SH-SY5Y (cell line): ENCODE measurements at regions not wholly inside any gene's neighbourhood (a gene's known extent, or its start where the extent isn't known, plus 50 kb on each side); places are given as distances from the start of the nearest gene placed in this dataset.

Experiments
- GATA2 ChIP-seq: IDR thresholded peaks from 2 replicates; pipeline ENCODE4 v1.6.1; 2011; ENCODE audit warnings: mild to moderate bottlenecking, low read depth, low read length
- GATA3 ChIP-seq: IDR thresholded peaks from 2 replicates; pipeline ENCODE4 v1.6.1; 2011; ENCODE audit warnings: low read depth, mild to moderate bottlenecking, low read length, moderate library complexity

DNA sequence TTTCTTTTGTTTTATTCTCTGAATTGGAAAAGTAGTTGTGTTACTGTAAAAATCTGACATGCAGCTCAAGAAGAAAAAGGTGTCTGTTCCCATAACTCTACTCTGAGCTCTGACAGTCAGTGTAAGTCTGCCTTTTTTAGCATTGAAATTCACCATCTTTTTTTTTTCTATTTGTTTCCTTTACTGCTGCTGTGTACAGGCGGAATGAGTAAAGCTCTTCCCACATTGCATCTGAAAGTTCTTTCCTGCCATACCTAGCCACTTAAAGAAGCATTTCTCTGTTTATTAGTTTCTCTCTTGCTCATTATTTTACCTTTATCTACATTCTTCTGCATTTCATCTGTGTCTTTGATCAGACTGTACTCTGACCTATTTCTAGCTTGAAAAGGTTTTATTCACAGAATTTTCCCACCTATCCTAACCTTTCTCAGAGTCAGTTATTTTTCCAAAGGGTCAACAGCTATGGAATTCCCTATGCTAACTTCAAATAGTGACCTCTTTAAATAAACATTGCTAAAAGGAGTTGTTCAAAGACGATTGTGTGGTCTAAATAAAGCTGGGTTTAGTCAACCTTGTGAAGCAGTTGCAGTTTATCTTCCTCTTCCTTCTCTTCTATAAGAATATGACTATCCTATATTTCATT lies 1303.1 kb upstream of the ZEB2 start:
- TF ChIP-seq GATA2 (no peak), GATA3 (no peak)

DNA sequence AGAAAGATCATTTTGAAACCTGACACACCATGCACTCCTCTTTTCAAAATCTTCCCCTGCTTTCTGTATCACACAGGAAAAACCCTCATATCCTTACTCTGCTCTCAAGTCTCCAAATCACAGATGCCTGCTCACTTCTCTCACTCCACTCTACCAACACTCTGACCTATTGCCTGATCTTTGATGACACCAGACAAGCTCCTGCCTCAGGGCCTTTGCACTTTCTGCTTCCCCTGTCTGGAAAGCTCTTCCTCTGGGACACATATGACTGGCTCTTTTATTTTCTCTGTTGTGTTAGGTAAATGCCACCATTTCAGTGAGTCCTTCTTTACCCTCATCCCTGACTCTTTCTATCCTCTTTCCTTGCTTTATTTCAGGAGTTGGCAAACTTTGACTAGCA lies 1300.7 kb upstream of the ZEB2 start:
- TF ChIP-seq GATA2, result no peak
- TF ChIP-seq GATA3, result no peak

DNA sequence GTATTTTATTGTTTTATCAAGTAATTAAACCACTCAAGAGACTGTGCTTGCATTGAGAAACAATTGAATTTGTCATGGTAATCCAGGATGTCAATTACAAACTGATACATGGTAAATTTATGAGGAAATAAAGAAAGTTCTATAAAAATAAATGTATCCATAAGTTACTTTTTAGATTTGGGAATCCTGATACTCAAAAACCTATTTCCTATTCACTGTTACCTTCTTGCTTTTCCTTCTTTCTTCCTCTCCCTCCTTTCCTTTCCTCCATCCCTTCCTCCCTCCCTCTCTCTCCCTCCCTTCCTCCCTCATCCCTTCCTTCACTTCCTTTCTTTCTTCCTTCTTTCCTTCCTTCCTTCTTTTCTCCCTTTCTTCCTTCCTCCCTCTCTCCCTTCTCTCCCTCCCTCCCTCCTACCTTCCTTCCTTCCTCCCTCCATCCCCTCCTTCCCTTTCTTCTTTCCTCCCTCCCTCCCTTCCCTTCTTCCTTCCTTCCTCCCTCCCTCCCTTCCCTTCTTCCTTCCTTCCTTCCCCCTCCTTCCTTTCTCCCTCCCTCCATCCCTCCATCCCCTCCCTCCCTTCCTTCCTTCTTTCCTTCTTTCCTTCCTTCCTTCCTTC lies 1299.1 kb upstream of the ZEB2 start:
- TF ChIP-seq GATA3, result no peak
- TF ChIP-seq GATA2, result no peak

DNA sequence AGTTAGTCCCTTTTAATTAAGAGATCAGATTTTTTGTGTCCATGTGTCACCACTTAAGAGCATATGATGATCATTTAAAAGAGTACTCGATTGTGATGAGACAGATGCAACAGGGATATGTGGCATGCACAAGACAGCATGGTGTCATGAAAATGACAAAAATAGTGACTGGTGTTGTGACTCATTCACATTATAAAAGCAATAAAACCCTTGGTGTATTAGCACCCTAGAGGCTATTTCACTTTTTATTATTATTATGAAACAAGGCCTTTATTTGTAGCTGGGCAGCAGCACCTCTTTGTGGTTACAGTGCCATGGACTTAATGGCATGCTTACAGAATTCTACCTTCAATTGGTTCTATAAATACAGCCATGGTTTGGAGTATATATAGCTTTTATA lies 1296.0 kb upstream of the ZEB2 start:
- TF ChIP-seq GATA2 (no peak), GATA3 (no peak)

DNA sequence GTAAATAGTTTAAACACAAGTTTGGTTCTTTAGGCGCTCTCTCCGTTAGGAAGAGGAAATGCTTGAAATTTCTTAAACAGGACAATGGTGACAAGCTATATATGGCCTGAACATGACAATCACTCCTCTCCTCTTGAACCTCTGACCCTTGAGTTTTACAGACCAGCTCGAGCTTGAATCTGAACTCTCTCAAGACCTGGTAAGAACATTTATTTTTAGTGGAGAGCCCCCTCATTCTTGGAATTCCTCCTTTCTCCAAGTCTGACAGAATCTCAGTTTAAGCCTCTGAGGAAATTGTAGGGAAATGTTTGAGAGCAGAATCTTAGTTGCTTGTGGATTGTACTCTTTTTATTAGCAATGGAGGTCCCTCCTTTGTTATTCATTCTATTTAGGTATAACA lies 1293.6 kb upstream of the ZEB2 start:
- TF ChIP-seq GATA2 (no peak), GATA3 (no peak)

DNA sequence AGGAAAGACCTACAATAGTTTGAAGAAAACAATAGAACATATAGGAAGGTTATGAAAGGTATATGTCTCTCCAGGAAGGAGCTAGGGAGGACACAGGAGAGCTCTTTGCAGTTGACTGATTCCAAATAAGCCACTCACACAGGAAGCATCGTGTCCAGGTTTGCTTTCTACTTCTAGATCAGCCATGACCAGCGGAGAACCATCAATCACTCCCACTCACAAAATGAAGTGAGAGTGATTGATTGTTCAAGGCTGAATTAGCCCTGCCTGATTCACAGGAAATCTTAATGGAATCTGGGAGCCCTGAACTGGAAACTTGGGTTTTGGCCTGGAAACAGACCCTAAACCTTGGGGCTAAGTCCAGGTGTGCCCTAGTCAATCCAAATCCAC lies 1292.2 kb upstream of the ZEB2 start:
- TF ChIP-seq GATA3, result no peak
- no peak for TF ChIP-seq GATA2

DNA sequence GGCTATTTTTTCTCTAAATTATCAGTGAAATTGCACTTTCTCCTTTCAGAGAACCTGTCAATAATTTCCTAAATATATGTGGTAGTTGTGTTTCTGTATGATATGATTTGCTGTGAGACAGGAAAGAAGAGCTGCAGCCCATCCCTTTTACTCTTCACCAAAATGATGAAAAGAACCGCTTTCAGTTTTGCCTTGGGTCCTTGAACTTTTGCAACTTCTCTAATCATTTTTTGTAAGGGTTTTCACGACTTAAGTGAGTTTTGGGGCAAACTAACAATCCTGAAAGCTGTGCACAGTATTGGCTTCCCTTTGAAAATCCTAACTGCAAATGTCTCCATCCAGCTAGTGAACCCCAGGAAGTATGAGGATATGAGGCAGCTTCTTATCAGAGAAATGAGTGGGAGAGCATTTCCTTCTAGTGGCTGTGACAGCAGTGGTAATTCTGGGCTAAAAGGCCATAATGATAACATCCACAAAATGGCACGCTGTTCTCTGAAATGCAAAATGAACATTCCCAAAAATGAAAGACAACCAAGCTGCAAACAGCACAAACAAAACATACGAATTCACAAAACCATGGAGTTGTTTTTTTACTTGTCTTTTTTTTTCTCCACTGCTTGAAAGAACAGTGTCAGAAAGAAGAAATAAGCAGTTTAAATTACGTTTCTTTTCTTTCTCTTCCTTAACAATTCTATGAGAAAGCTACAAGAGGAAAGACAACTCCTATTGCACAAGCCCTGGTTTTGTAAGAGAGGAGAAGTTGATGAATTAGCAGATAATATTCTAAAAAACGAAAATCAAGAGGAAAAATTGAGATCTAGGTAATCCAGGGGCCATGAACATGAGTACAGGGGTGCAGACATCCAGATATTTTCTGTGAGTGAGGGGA lies 1291.6 kb upstream of the ZEB2 start:
- TF ChIP-seq GATA2, result no peak
- TF ChIP-seq GATA3, result no peak

DNA sequence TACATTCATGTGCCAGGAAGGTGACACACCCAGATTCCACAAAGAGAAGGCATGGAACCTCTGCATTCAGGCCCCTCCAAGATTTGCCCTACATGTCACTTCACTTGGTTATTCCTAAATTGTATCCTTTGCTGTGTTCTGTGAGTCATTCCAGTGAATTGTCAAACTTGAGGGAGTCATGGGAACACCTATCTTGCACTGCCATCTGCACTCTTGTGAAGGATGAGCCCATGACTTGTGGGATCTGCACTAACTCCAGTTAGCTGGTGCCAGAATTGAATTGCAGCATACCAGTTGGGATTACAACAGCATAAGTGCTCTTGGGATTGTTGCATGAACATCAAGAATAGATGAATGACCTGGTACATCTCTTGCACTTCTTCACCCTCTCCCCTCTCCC lies 1288.0 kb upstream of the ZEB2 start:
- TF ChIP-seq GATA2 (no peak), GATA3 (no peak)

DNA sequence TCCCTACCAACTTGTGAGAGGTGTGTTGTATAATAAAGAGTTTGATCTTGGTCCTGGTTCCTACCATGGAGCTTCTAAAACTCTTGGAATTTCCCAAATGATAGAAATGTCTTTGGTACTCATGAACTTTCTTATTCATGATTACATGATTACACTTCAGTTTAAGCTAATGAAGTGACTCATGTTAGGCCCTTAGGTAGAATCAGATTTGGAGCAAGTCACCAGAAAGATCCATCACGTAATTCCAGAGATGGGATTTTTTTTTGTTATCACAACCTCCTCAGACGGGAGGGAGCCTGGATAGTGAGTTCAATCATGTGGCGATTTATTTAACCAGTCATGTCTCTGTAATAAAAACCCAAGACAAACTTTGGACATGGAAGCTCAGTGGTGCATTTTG lies 1287.6 kb upstream of the ZEB2 start:
- no peak for TF ChIP-seq GATA3
- TF ChIP-seq GATA2, result no peak

DNA sequence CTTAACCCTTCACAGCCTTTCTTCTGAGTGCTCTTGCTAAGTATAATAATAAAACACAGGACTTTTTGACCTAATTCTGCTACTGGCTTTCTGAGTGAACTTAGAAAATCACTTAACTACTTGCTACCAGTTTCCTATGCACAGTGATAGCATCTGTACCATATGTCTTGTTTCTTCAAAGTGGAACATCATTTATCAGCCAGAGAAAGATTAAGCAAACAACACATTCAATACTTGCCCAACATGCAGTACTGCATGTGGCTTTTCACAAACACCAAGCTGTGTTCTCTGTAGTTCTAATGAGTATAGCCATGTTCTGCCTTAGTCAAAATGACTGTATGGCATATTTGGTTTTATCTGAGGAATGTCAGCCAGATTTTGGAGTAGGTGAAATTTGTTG lies 1286.6 kb upstream of the ZEB2 start:
- TF ChIP-seq GATA2 (no peak), GATA3 (no peak)

DNA sequence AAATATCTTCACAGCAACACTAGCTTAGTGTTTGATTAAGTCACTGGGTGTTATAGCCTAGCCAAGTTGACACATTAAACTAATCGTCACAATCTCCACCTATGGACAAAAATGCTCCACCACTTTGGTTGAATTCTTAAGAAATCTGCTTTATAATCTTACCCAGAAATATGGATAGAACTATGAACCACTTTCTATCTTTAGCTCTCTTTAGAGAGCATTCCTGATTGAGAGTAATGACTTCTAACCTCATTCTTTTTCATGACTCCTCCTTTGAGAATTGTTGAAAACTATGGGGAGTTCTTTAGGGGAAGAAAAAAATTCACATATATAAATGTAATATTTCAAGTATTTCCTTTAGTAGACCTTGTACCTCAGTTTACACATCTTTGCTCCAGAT lies 1282.2 kb upstream of the ZEB2 start:
- TF ChIP-seq GATA3 (no peak), GATA2 (no peak)

DNA sequence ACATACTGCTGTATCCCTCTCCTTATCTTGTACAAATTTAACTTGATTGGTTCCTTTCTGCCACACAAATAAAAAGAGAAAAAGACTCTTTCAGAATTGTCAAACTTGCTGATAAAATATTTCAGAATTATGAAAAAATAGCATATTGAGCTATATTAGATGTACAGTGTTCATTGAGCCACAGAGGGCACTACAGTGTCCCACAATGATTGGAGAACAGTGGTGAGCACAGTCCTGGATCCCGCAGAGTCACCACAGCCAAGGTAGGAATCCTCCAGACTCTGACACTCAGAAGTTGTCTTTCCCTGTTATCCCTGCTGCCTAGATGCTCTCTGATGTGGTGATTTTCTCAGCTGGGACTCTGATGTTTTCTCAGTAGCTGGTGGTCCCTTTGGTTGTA lies 1281.3 kb upstream of the ZEB2 start:
- TF ChIP-seq GATA3 (no peak), GATA2 (no peak)

DNA sequence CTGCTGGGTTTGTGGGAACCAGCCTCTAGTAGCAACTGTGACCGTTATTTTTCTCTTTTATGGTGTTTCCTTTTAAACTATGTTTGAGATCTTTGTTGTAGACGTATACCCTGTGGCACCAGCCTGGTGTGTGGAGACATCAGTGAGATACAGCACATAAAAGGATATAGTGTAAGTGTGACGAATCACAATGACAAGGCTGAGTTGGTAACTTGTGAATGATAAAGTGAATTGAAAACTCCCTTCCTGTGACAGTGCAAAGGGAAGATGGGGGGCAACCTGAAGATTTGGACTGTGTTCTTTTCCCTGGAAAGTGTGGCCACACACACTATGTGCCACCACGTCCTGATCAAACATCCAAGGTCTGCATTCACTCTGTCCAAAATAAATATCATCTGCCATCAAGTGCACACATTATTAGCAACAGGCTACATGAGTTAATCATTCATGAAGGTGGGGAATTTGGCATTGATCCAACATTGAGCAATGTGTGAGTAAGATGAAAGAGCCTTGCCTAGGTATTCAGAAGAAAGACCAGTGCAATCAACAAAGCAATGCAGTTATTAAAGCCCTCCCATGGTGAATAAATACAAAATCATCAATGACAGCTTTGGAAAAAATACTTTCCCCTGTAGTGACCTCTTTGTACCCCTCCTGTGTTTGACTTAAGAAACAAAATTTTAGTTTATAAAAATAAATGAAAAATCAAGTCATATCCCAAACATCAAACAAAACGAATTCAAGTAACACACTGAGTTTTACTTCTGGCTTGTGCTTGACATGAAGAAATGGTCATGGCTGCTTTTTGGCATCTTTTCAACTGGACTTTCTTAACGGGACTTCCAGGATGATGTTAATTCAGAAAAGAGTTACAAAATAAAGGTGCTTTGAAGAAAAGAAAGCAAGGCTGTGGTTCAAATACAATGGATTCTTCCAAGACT lies 1280.5 kb upstream of the ZEB2 start:
- TF ChIP-seq GATA2 (no peak), GATA3 (no peak)
